Lower lobe of right lung (tissue), 2 donors: ENCODE measurements at regions not wholly inside any gene's neighbourhood (a gene's known extent, or its start where the extent isn't known, plus 50 kb on each side); places are given as distances from the start of the nearest gene placed in this dataset.

Experiments
- ATAC-seq, 2 donors: fragments of 200-7000 bp; cut with Tn5 transposase; one replicate each; pipeline ENCODE4 v1.9.1; 2020 to 2022; ENCODE audit warnings: mild to moderate bottlenecking in 2 of 2, moderate library complexity in 2 of 2
- DNase-seq: peaks from one replicate; pipeline ENCODE4 v3.0.0-alpha.2; 2020
- H3K27ac ChIP-seq: fragments of 200-600 bp; one replicate; pipeline ENCODE4 v1.8.0; 2022
- H3K27me3 ChIP-seq: fragments of 200-600 bp; one replicate; pipeline ENCODE4 v1.8.0; 2022; ENCODE audit warnings: low read depth
- H3K36me3 ChIP-seq: fragments of 200-600 bp; one replicate; pipeline ENCODE4 v1.8.0; 2022; ENCODE audit warnings: mild to moderate bottlenecking
- H3K4me1 ChIP-seq: fragments of 200-600 bp; one replicate; pipeline ENCODE4 v1.8.0; 2022
- H3K4me3 ChIP-seq: fragments of 200-600 bp; one replicate; pipeline ENCODE4 v1.8.0; 2022; ENCODE audit warnings: mild to moderate bottlenecking
- H3K9me3 ChIP-seq: fragments of 200-600 bp; one replicate; pipeline ENCODE4 v1.8.0; 2022
- CTCF ChIP-seq: fragments of 200-600 bp; IDR thresholded peaks from one replicate; pipeline ENCODE4 v1.8.0; 2022; ENCODE audit warnings: antibody characterized with exemption, mild to moderate bottlenecking
- intact Hi-C: fragments of 100-400 bp; cut with DNase I; formaldehyde crosslinking; loops from one replicate; pipeline ENCODE4 v1.11.0; 2022
- donor health status: DM: no; HTN: yes; CAD: no; lungs with severe emphysema.

- H3K36me3 ChIP-seq, result no peaks in the 10 kb centered on the region
- H3K4me3 ChIP-seq, result no peak overlapping the region
- intact Hi-C loops, result no loop called here
- DNase-seq (no peak), ATAC-seq (no peak)
- no peak overlapping the region for H3K27ac ChIP-seq
- H3K4me1 ChIP-seq, result no peaks in the 10 kb centered on the region
- peaks cover 3% of the 10 kb centered on the region for H3K27me3 ChIP-seq
- H3K9me3 ChIP-seq, result no peaks in the 10 kb centered on the region
- TF ChIP-seq CTCF, result no peak
Observed at GRCh38 chr3:10565814-10566213, 60.4 kb upstream of the ATP2B2 start.

- Histone ChIP-seq H3K36me3 (no peaks in the 10 kb centered on the region), H3K9me3 (no peaks in the 10 kb centered on the region), H3K27me3 (peaks cover 3% of the 10 kb centered on the region), H3K4me1 (no peaks in the 10 kb centered on the region), H3K27ac (no peak overlapping the region), H3K4me3 (no peak overlapping the region)
- no peak for ATAC-seq
- DNase-seq, result no peak
- intact Hi-C loops, result no loop called here
- no peak for TF ChIP-seq CTCF
Observed at GRCh38 chr3:10566451-10566850, 61.1 kb upstream of the ATP2B2 start.

GRCh38 chr3:10568549-10568948 is 63.2 kb upstream of the ATP2B2 start:
- Histone ChIP-seq H3K36me3 (no peaks in the 10 kb centered on the region), H3K27me3 (peaks cover 3% of the 10 kb centered on the region), H3K9me3 (no peaks in the 10 kb centered on the region), H3K27ac (no peak overlapping the region), H3K4me3 (no peak overlapping the region), H3K4me1 (no peaks in the 10 kb centered on the region)
- no peak for TF ChIP-seq CTCF
- DNase-seq (no peak), ATAC-seq (no peak)
- intact Hi-C loops, result no loop called here

GRCh38 chr3:10570196-10570946 is 65.0 kb upstream of the ATP2B2 start:
- no peaks in the 10 kb centered on the region for H3K36me3 ChIP-seq
- intact Hi-C loops, result no loop called here

GRCh38 chr3:10574101-10574620 is 68.8 kb upstream of the ATP2B2 start:
- intact Hi-C loops, result no loop called here
- no peaks in the 10 kb centered on the region for H3K4me1 ChIP-seq
- no peak overlapping the region for H3K27ac ChIP-seq
- DNase-seq, result no peak
- no peaks in the 10 kb centered on the region for H3K36me3 ChIP-seq
- H3K9me3 ChIP-seq, result no peaks in the 10 kb centered on the region
- H3K27me3 ChIP-seq, result peaks cover 3% of the 10 kb centered on the region
- no peak overlapping the region for H3K4me3 ChIP-seq
- ATAC-seq, result no peak
- TF ChIP-seq CTCF, result no peak

More at GRCh38 chr3:10570196-10570946, 65.0 kb upstream of the ATP2B2 start:
- no peaks in the 10 kb centered on the region for H3K4me1 ChIP-seq
- peaks cover 6% of the 10 kb centered on the region for H3K27me3 ChIP-seq
- no peak for TF ChIP-seq CTCF
- no peak overlapping the region for H3K27ac ChIP-seq
- no peak overlapping the region for H3K4me3 ChIP-seq
- ATAC-seq (no peak), DNase-seq (no peak)
- H3K9me3 ChIP-seq, result no peaks in the 10 kb centered on the region
